Thoracic aorta (tissue), 2 donors: ENCODE measurements at regions not wholly inside any gene's neighbourhood (a gene's known extent, or its start where the extent isn't known, plus 50 kb on each side); places are given as distances from the start of the nearest gene placed in this dataset.

Experiments used
- ATAC-seq: fragments of 150-250 bp; one replicate; pipeline ENCODE4 v1.8.0; 2017; ENCODE audit warnings: low read depth; ENCODE audit not compliant: insufficient number of reproducible peaks, low FRiP score
- DNase-seq: peaks from one replicate; pipeline ENCODE4 v3.0.0-alpha.2; 2020; ENCODE audit warnings: low spot score
- H3K27ac ChIP-seq, 2 donors: fragments of 200-600 bp; sonication (generic); 1 replicate in 1 of 2; 2 replicates in 1 of 2; pipeline ENCODE4 v1.5.1; 2016; ENCODE audit warnings: mild to moderate bottlenecking in 2 of 2, moderate library complexity in 2 of 2
- H3K27me3 ChIP-seq: fragments of 200-600 bp; sonication (generic); replicated peaks from 2 replicates; pipeline ENCODE4 v1.6.0; 2016; ENCODE audit warnings: mild to moderate bottlenecking; ENCODE audit not compliant: insufficient read depth
- H3K36me3 ChIP-seq: fragments of 200-600 bp; sonication (generic); one replicate; pipeline ENCODE4 v1.5.1; 2016
- H3K4me1 ChIP-seq, 2 donors: fragments of 200-600 bp; sonication (generic); 1 replicate in 1 of 2; 2 replicates in 1 of 2; pipeline versions ENCODE4 v1.5.1 to v1.6.0; 2016; ENCODE audit warnings: low read depth in 2 of 2, mild to moderate bottlenecking in 1 of 2; ENCODE audit not compliant: control insufficient read depth in 1 of 2
- H3K4me3 ChIP-seq: fragments of 200-600 bp; sonication (generic); 2 replicates; pipeline ENCODE4 v1.5.1; 2016; ENCODE audit warnings: mild to moderate bottlenecking
- H3K9me3 ChIP-seq: fragments of 200-600 bp; sonication (generic); 2 replicates; pipeline ENCODE4 v1.5.1; 2016
- CTCF ChIP-seq: fragments of 200-600 bp; sonication (generic); IDR thresholded peaks from one replicate; pipeline ENCODE4 v1.5.1; 2019; ENCODE audit warnings: antibody characterized with exemption

- H3K4me3 ChIP-seq = no peak overlapping the region
- ATAC-seq (no peak), DNase-seq (no peak)
- TF ChIP-seq CTCF = no peak
- H3K4me1 ChIP-seq = peaks cover 0 to 17% of the 10 kb centered on the region in 2 donors
- no peaks in the 10 kb centered on the region for H3K9me3 ChIP-seq
- no peaks in the 10 kb centered on the region for H3K27me3 ChIP-seq
- H3K27ac ChIP-seq = peak overlapping the region; percentile 17 to 24
- no peaks in the 10 kb centered on the region for H3K36me3 ChIP-seq
Measured at GRCh38 chr6:113596387-113597230, 260.5 kb upstream of the MARCKS start.

- Histone ChIP-seq H3K27me3 (no peaks in the 10 kb centered on the region), H3K9me3 (no peaks in the 10 kb centered on the region), H3K4me3 (no peak overlapping the region), H3K4me1 (peaks cover 0 to 17% of the 10 kb centered on the region in 2 donors), H3K36me3 (no peaks in the 10 kb centered on the region), H3K27ac (no peak overlapping the region)
- TF ChIP-seq CTCF = no peak
- DNase-seq (no peak), ATAC-seq (no peak)
Measured at GRCh38 chr6:113597231-113597583, 259.9 kb upstream of the MARCKS start.

- DNase-seq (no peak), ATAC-seq (no peak)
- no peak for TF ChIP-seq CTCF
- peaks cover 0 to 17% of the 10 kb centered on the region in 2 donors for H3K4me1 ChIP-seq
- no peaks in the 10 kb centered on the region for H3K36me3 ChIP-seq
- no peaks in the 10 kb centered on the region for H3K9me3 ChIP-seq
- H3K27me3 ChIP-seq = no peaks in the 10 kb centered on the region
- no peak overlapping the region for H3K4me3 ChIP-seq
- H3K27ac ChIP-seq = no peak overlapping the region
Measured at GRCh38 chr6:113598786-113599185, 258.4 kb upstream of the MARCKS start.

GRCh38 chr6:113599444-113599843, 257.7 kb upstream of the MARCKS start:
- Histone ChIP-seq H3K4me1 (peaks cover 0 to 17% of the 10 kb centered on the region in 2 donors), H3K27me3 (no peaks in the 10 kb centered on the region), H3K4me3 (no peak overlapping the region), H3K36me3 (no peaks in the 10 kb centered on the region), H3K9me3 (no peaks in the 10 kb centered on the region), H3K27ac (no peak overlapping the region)
- ATAC-seq (no peak), DNase-seq (no peak)
- no peak for TF ChIP-seq CTCF

- TF ChIP-seq CTCF = no peak
- Histone ChIP-seq H3K9me3 (no peaks in the 10 kb centered on the region), H3K27ac (no peak overlapping the region), H3K27me3 (no peaks in the 10 kb centered on the region), H3K36me3 (no peaks in the 10 kb centered on the region), H3K4me1 (peaks cover 0 to 16% of the 10 kb centered on the region in 2 donors), H3K4me3 (no peak overlapping the region)
- DNase-seq (no peak), ATAC-seq (no peak)
Measured at GRCh38 chr6:113600551-113601339, 256.4 kb upstream of the MARCKS start.
